ENCODE measurements at regions not wholly inside any gene's neighbourhood (a gene's known extent, or its start where the extent isn't known, plus 50 kb on each side); places are given as distances from the start of the nearest gene placed in this dataset.

GRCh38 chr12:83827193-83827592 is 1085.4 kb downstream of the SLC6A15 start:
- peak overlapping the region in 2 of 8 donors; percentile 15 to 25 for H3K27ac ChIP-seq
- no peak for TF ChIP-seq POLR2AphosphoS5 (IDR thresholded peaks at IDR 0.05)
- TF ChIP-seq CTCF (IDR thresholded peaks at IDR 0.05 in 8 of 11, conservative IDR thresholded peaks at IDR 0.05 in 3 of 11): no peak
- TF ChIP-seq POLR2A (IDR thresholded peaks at IDR 0.05): no peak
- DNase-seq: no peak
- intact Hi-C loops (cut with DNase I; ENCODE audit: low total_unique reads): no loop called here
- no peak overlapping the region for H3K4me3 ChIP-seq
- no peaks in the 10 kb centered on the region for H3K27me3 ChIP-seq (replicated peaks in 1 of 7)
- H3K9me3 ChIP-seq: no peaks in the 10 kb centered on the region
- peaks cover 0 to 5% (median 0%) of the 10 kb centered on the region in 6 donors for H3K4me1 ChIP-seq
- 50 to 64% (median 55%) methylated on average over 2 of the region's 2 CpGs for WGBS, 5 donors
- no peaks in the 10 kb centered on the region for H3K36me3 ChIP-seq

GRCh38 chr12:83826112-83826511 is 1086.5 kb downstream of the SLC6A15 start:
- Histone ChIP-seq H3K36me3 (no peaks in the 10 kb centered on the region), H3K4me3 (no peak overlapping the region), H3K4me1 (peaks cover 0 to 5% (median 0%) of the 10 kb centered on the region in 6 donors), H3K27ac (no peak overlapping the region), H3K9me3 (no peaks in the 10 kb centered on the region), H3K27me3 (replicated peaks in 1 of 7) (no peaks in the 10 kb centered on the region)
- no peak for DNase-seq
- peak in 7 of 11 experiments; percentile 18 to 65 (median 49) for TF ChIP-seq CTCF (IDR thresholded peaks at IDR 0.05 in 8 of 11, conservative IDR thresholded peaks at IDR 0.05 in 3 of 11)
- no peak for TF ChIP-seq POLR2A (IDR thresholded peaks at IDR 0.05)
- no peak for TF ChIP-seq POLR2AphosphoS5 (IDR thresholded peaks at IDR 0.05)
- intact Hi-C loops (cut with DNase I; ENCODE audit: low total_unique reads): no loop called here

GRCh38 chr12:83823386-83824045 is 1089.1 kb downstream of the SLC6A15 start:
- Histone ChIP-seq H3K36me3 (no peaks in the 10 kb centered on the region), H3K27me3 (replicated peaks in 1 of 7) (no peaks in the 10 kb centered on the region), H3K9me3 (no peaks in the 10 kb centered on the region), H3K4me3 (no peak overlapping the region), H3K4me1 (peaks cover 0 to 5% (median 0%) of the 10 kb centered on the region in 6 donors), H3K27ac (no peak overlapping the region)
- intact Hi-C loops (cut with DNase I; ENCODE audit: low total_unique reads): no loop called here
- peak; percentile 64 for DNase-seq
- WGBS, 5 donors: 40 to 73% (median 69%) methylated on average over 6 to 8 of the region's 8 CpGs
- TF ChIP-seq POLR2AphosphoS5 (IDR thresholded peaks at IDR 0.05): no peak
- TF ChIP-seq POLR2A (IDR thresholded peaks at IDR 0.05): no peak
- peak in 3 of 11 experiments; percentile 10 to 32 (median 16) for TF ChIP-seq CTCF (IDR thresholded peaks at IDR 0.05 in 8 of 11, conservative IDR thresholded peaks at IDR 0.05 in 3 of 11)

- Histone ChIP-seq H3K36me3 (no peaks in the 10 kb centered on the region), H3K9me3 (no peaks in the 10 kb centered on the region), H3K27me3 (replicated peaks in 1 of 7) (no peaks in the 10 kb centered on the region), H3K4me1 (no peaks in the 10 kb centered on the region), H3K27ac (no peak overlapping the region), H3K4me3 (no peak overlapping the region)
- 59 to 69% (median 64%) methylated on average over 1 of the region's 1 CpG for WGBS, 5 donors
- TF ChIP-seq POLR2A (IDR thresholded peaks at IDR 0.05): no peak
- no peak for TF ChIP-seq POLR2AphosphoS5 (IDR thresholded peaks at IDR 0.05)
- TF ChIP-seq CTCF (IDR thresholded peaks at IDR 0.05 in 8 of 11, conservative IDR thresholded peaks at IDR 0.05 in 3 of 11): no peak
- DNase-seq: no peak
- intact Hi-C loops (cut with DNase I; ENCODE audit: low total_unique reads): no loop called here
Observed at GRCh38 chr12:83821967-83822366, 1090.6 kb downstream of the SLC6A15 start.

Data from spleen (tissue), 11 donors.